HepG2 (cell line): ENCODE measurements at regions not wholly inside any gene's neighbourhood (a gene's known extent, or its start where the extent isn't known, plus 50 kb on each side); places are given as distances from the start of the nearest gene placed in this dataset.
"Not testable (repeated sequence)": the region's sequence is repeated elsewhere in the genome, so short reads cannot be mapped to it uniquely, and the experiment has no call there.

Experiments
- ATAC-seq: fragments of 200-7000 bp; cut with Tn5 transposase; 3 replicates; pipeline ENCODE4 v1.9.1; 2020; ENCODE audit warnings: mild to moderate bottlenecking, moderate library complexity
- BruUV-seq: library from RNA; stranded (reverse); fragments of 400-500 nt; replicated peaks from 2 replicates; lab custom pipeline; 2021; lab: Mats Ljungman, UMichigan
- CTCF ChIA-PET: fragments of 300-600 bp; formaldehyde crosslinking; extraction: SDS; loops from one replicate; lab custom pipeline; 2021; ENCODE audit warnings: low total read pairs, inconsistent platforms, low intra/inter-chr PET ratio; lab: Yijun Ruan, JAX
- POLR2A ChIA-PET: fragments of 350-600 bp; sonication (Branson Sonifier 250); formaldehyde crosslinking; loops from one replicate; lab custom pipeline; 2020; ENCODE audit warnings: antibody characterized with exemption, inconsistent platforms; lab: Yijun Ruan, JAX
- DNase-seq: peaks from one replicate; pipeline ENCODE4 v3.0.0-alpha.2; 2015; ENCODE audit warnings: low spot score
- FAIRE-seq: peaks from 3 replicates; lab custom pipeline; 2011; peaks lifted over from hg19 to GRCh38; lab: Jason Lieb, UNC
- H2AFZ ChIP-seq: one replicate; pipeline ENCODE4 v1.6.1; 2011; ENCODE audit warnings: low read length, inconsistent platforms
- H3K27ac ChIP-seq: fragments of 300-600 bp; 3 replicates; pipeline ENCODE4 v1.8.0; 2011; ENCODE audit warnings: mixed run types, mild to moderate bottlenecking, mixed read lengths, low read length, inconsistent platforms; ENCODE audit not compliant: insufficient read depth; ENCODE audit errors: extremely low read length
- H3K27me3 ChIP-seq, 2 experiments: fragments of 200-600 bp in 1 of 2; 2 replicates in 1 of 2; 3 replicates in 1 of 2; pipeline versions ENCODE4 v1.6.0 to v1.8.0; 2011; ENCODE audit warnings: low read length in 2 of 2, mild to moderate bottlenecking in 2 of 2, moderate library complexity in 2 of 2, inconsistent platforms in 1 of 2; ENCODE audit not compliant: insufficient read depth in 2 of 2, control insufficient read depth in 1 of 2
- H3K36me3 ChIP-seq, 2 experiments: fragments of 200-600 bp in 1 of 2; replicated peaks in 1 of 2; 2 replicates in 1 of 2; 3 replicates in 1 of 2; pipeline versions ENCODE4 v1.5.1 to v1.8.0; 2011; ENCODE audit warnings: low read length in 2 of 2, inconsistent platforms in 1 of 2; ENCODE audit not compliant: insufficient read depth in 2 of 2, control insufficient read depth in 1 of 2
- H3K4me1 ChIP-seq: 2 replicates; pipeline ENCODE4 v1.5.1; 2012; ENCODE audit warnings: low read length, inconsistent platforms; ENCODE audit not compliant: insufficient read depth
- H3K4me2 ChIP-seq: 2 replicates; pipeline ENCODE4 v1.6.0; 2011; ENCODE audit warnings: low read depth, low read length, inconsistent platforms
- H3K4me3 ChIP-seq, 3 experiments: fragments of 200-600 bp in 1 of 3; sonication (generic), shearing (Covaris generic) in 1 of 3; replicated peaks in 1 of 3; 2 replicates each; pipeline ENCODE4 v1.5.1; 2011 to 2016; ENCODE audit warnings: low read length in 3 of 3, inconsistent platforms in 2 of 3, low read depth in 2 of 3, mild to moderate bottlenecking in 2 of 3, control low read depth in 1 of 3, mixed read lengths in 1 of 3; ENCODE audit not compliant: insufficient read depth in 1 of 3
- H3K79me2 ChIP-seq: one replicate; pipeline ENCODE4 v1.6.1; 2011; ENCODE audit warnings: low read length, inconsistent platforms; ENCODE audit not compliant: insufficient read depth
- H3K9ac ChIP-seq: 2 replicates; pipeline ENCODE4 v1.6.0; 2011; ENCODE audit warnings: mild to moderate bottlenecking, low read depth, low read length, inconsistent platforms; ENCODE audit not compliant: insufficient read depth
- H3K9me3 ChIP-seq: 2 replicates; pipeline ENCODE4 v1.5.1; 2012; ENCODE audit warnings: mild to moderate bottlenecking, low read length
- H4K20me1 ChIP-seq: 2 replicates; pipeline ENCODE4 v1.6.0; 2011; ENCODE audit warnings: inconsistent platforms, mild to moderate bottlenecking, low read length, moderate library complexity; ENCODE audit not compliant: insufficient read depth
- E2F1 ChIP-seq: sonication (generic); formaldehyde crosslinking; IDR thresholded peaks from 2 replicates; pipeline ENCODE4 v1.5.0; 2020; ENCODE audit warnings: missing genetic modification reagents
- FIP1L1 ChIP-seq: fragments of 200-400 bp; formaldehyde crosslinking; IDR thresholded peaks from 2 replicates; pipeline ENCODE4 v1.6.1; 2018; ENCODE audit warnings: low read depth, mild to moderate bottlenecking, low read length, moderate library complexity, borderline replicate concordance; ENCODE audit not compliant: insufficient read depth
- FOXA1 ChIP-seq, 2 experiments: fragments of 450-650 bp in 1 of 2; sonication (generic) in 1 of 2; formaldehyde crosslinking in 1 of 2; IDR thresholded peaks; 2 replicates each; pipeline versions ENCODE4 v1.4.0 to v1.6.1; 2016 to 2020; ENCODE audit warnings: missing genetic modification reagents in 1 of 2
- FOXA3 ChIP-seq: IDR thresholded peaks from 2 replicates; pipeline ENCODE4 v1.6.1; 2016; ENCODE audit warnings: missing genetic modification reagents, missing compliant biosample characterization
- MXD1 ChIP-seq: sonication (generic); formaldehyde crosslinking; IDR thresholded peaks from 2 replicates; pipeline ENCODE4 v1.4.0; 2020; ENCODE audit warnings: mild to moderate bottlenecking, missing genetic modification reagents
- RCOR2 ChIP-seq: IDR thresholded peaks from 2 replicates; pipeline ENCODE4 v1.6.1; 2016; ENCODE audit warnings: missing biosample characterization, missing genetic modification reagents
- SNAPC4 ChIP-seq: sonication (generic); formaldehyde crosslinking; IDR thresholded peaks from 2 replicates; pipeline ENCODE4 v1.4.0; 2020; ENCODE audit warnings: mild to moderate bottlenecking, missing genetic modification reagents
- ZSCAN25 ChIP-seq: sonication (generic); formaldehyde crosslinking; IDR thresholded peaks from 2 replicates; pipeline ENCODE4 v1.8.0; 2022; ENCODE audit warnings: mild to moderate bottlenecking, missing genetic modification reagents
- WGBS: methylation state at CpG from one replicate; pipeline ENCODE4 v1.1.6; 2017; ENCODE audit warnings: low lambda C conversion rate; 5-methylcytosine and 5-hydroxymethylcytosine counted together
- in situ Hi-C: cut with HindIII; loops from 2 replicates; pipeline ENCODE4 v1.10.0; 2017; ENCODE audit warnings: low pct_unique_long_range_greater_than_20kb; ENCODE audit not compliant: extremely low pct_ligation_motif_present
- intact Hi-C: fragments of 100-400 bp; cut with micrococcal nuclease; formaldehyde crosslinking; loops from one replicate; pipeline ENCODE4 v1.10.0; 2022; ENCODE audit not compliant: unreplicated experiment
- TF ChIP-seq, protein P1 (sequence below): sonication (generic); formaldehyde crosslinking; IDR thresholded peaks from 2 replicates; pipeline ENCODE4 v1.9.0; 2022; ENCODE audit warnings: low read depth, missing genetic modification reagents

GRCh38 chr16:10294153-10294552 lies 91.7 kb upstream of the ATF7IP2 start:
- Histone ChIP-seq H3K4me1 (peaks cover 37% of the 10 kb centered on the region), H3K9me3 (peaks cover 11% of the 10 kb centered on the region)
- BruUV-seq; H3K4me3 ChIP-seq; CTCF ChIA-PET; in situ Hi-C loops; ATAC-seq; POLR2A ChIA-PET; intact Hi-C loops; H4K20me1 ChIP-seq; DNase-seq; FAIRE-seq; H3K9ac ChIP-seq; H3K27me3 ChIP-seq; H3K79me2 ChIP-seq; H3K36me3 ChIP-seq; H2AFZ ChIP-seq; H3K27ac ChIP-seq; H3K4me2 ChIP-seq; TF ChIP-seq FOXA1 (IDR thresholded peaks at IDR 0.05): not testable (repeated sequence)
- TF ChIP-seq FOXA3 (CRISPR knock-in tag) (peak; percentile 58), FOXA1 (CRISPR knock-in tag; IDR thresholded peaks at IDR 0.05) (peak; percentile 65)
- WGBS = 33% methylated on average over 3 of the region's 3 CpGs

DNA sequence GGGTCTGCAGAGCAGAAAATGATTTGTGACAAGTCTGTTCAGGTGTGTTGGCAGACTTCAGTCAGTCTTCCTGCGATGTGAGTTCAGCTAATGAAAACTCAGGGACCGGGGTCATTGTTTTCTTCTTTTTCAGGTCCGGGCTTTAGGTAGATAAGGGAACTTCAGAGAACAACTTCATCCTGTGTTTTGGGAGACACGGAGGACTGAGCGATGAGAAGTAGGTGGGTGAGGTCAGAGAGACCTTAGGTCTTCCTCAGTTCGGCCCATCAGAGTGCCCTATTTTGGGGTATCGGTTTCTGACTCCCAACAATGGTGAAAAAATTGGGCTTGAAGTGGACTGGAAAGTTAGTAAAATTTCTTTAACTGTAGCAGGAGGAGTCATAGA lies 88.9 kb upstream of the ATF7IP2 start:
- peak overlapping the region in 2 of 3 experiments; percentile 41 to 50; a peak in 3 of 6 replicates for H3K4me3 ChIP-seq
- intact Hi-C loops (no loop called here), in situ Hi-C loops (no loop called here)
- H4K20me1 ChIP-seq = no peaks in the 10 kb centered on the region
- ChIA-PET CTCF (no interaction called here), POLR2A (interaction anchor here (1.0 to 1.2 kb wide), 2 partner anchors 31 to 447 kb away, joined by 3 to 4 read pairs; partner anchors contain the start of gene NUBP1)
- no peaks in the 10 kb centered on the region for H3K79me2 ChIP-seq
- DNase-seq (no peak), ATAC-seq (peak; percentile 40), FAIRE-seq (no peak)
- no TSS peak for BruUV-seq
- H2AFZ ChIP-seq = peak overlapping the region; percentile 60
- 67% methylated on average over 7 of the region's 7 CpGs for WGBS
- H3K27ac ChIP-seq = peak overlapping the region; percentile 26
- no peaks in the 10 kb centered on the region for H3K36me3 ChIP-seq
- H3K9ac ChIP-seq = peak overlapping the region; percentile 31; the same call in 1 of the 2 replicates
- H3K27me3 ChIP-seq = no peaks in the 10 kb centered on the region
- peaks cover 11% of the 10 kb centered on the region for H3K9me3 ChIP-seq
- H3K4me2 ChIP-seq = peak overlapping the region; percentile 71
- peaks cover 44% of the 10 kb centered on the region for H3K4me1 ChIP-seq
- TF ChIP-seq SNAPC4 (CRISPR knock-in tag) (no peak), ZSCAN25 (no peak), RCOR2 (no peak), E2F1 (CRISPR knock-in tag) (0 out of 2 replicates have a peak, but pooled peaks have one; percentile 38), MXD1 (no peak), FIP1L1 (no peak)
- TF ChIP-seq, protein P1, sequence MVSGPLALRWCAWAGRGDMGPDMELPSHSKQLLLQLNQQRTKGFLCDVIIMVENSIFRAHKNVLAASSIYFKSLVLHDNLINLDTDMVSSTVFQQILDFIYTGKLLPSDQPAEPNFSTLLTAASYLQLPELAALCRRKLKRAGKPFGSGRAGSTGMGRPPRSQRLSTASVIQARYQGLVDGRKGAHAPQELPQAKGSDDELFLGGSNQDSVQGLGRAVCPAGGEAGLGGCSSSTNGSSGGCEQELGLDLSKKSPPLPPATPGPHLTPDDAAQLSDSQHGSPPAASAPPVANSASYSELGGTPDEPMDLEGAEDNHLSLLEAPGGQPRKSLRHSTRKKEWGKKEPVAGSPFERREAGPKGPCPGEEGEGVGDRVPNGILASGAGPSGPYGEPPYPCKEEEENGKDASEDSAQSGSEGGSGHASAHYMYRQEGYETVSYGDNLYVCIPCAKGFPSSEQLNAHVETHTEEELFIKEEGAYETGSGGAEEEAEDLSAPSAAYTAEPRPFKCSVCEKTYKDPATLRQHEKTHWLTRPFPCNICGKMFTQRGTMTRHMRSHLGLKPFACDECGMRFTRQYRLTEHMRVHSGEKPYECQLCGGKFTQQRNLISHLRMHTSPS = no peak
